CD14-positive monocyte (primary cell): ENCODE measurements at regions not wholly inside any gene's neighbourhood (a gene's known extent, or its start where the extent isn't known, plus 50 kb on each side); places are given as distances from the start of the nearest gene placed in this dataset.

Experiments
- DNase-seq, 3 donors: peaks; one replicate each; pipeline ENCODE4 v3.0.0-alpha.2; 2011 to 2022
- H2AFZ ChIP-seq: 2 replicates; pipeline ENCODE4 v1.6.0; 2012; ENCODE audit warnings: mild to moderate bottlenecking, low read depth, low read length, inconsistent platforms; ENCODE audit not compliant: insufficient read depth, poor library complexity, severe bottlenecking
- H3K27ac ChIP-seq, 2 donors: 1 replicate in 1 of 2; 2 replicates in 1 of 2; pipeline ENCODE4 v1.5.1; 2012 to 2013; ENCODE audit warnings: low read length in 2 of 2, control low read depth in 1 of 2, inconsistent platforms in 1 of 2, low read depth in 1 of 2, mild to moderate bottlenecking in 1 of 2
- H3K27me3 ChIP-seq, 2 donors: one replicate each; pipeline versions ENCODE4 v1.6.0 to v1.6.1; 2011 to 2013; ENCODE audit warnings: low read length in 2 of 2; ENCODE audit not compliant: control insufficient read depth in 2 of 2, insufficient read depth in 2 of 2
- H3K36me3 ChIP-seq, 2 donors: replicated peaks in 1 of 2; 1 replicate in 1 of 2; 2 replicates in 1 of 2; pipeline versions ENCODE4 v1.5.1 to v1.6.1; 2012 to 2013; ENCODE audit warnings: low read length in 2 of 2, control low read depth in 1 of 2, inconsistent platforms in 1 of 2, mild to moderate bottlenecking in 1 of 2; ENCODE audit not compliant: insufficient read depth in 2 of 2, control insufficient read depth in 1 of 2
- H3K4me1 ChIP-seq, 2 donors: 1 replicate in 1 of 2; 2 replicates in 1 of 2; pipeline versions ENCODE4 v1.5.1 to v1.6.1; 2012 to 2013; ENCODE audit warnings: low read length in 2 of 2, control low read depth in 1 of 2, inconsistent platforms in 1 of 2, mild to moderate bottlenecking in 1 of 2, moderate library complexity in 1 of 2; ENCODE audit not compliant: insufficient read depth in 2 of 2, control insufficient read depth in 1 of 2
- H3K4me2 ChIP-seq: replicated peaks from 2 replicates; pipeline ENCODE3; 2012; ENCODE audit warnings: low read length, moderate library complexity, mild to moderate bottlenecking; ENCODE audit not compliant: poor library complexity, severe bottlenecking; ENCODE audit errors: extremely low read depth
- H3K4me3 ChIP-seq, 3 experiments: fragments of 200-600 bp in 1 of 3; sonication (generic) in 1 of 3; replicated peaks in 1 of 3; 1 replicate in 2 of 3; 2 replicates in 1 of 3; pipeline ENCODE4 v1.5.1; 2011 to 2013; ENCODE audit warnings: low read length in 3 of 3, mild to moderate bottlenecking in 3 of 3, control low read depth in 2 of 3, low read depth in 2 of 3, inconsistent platforms in 1 of 3, moderate library complexity in 1 of 3
- H3K79me2 ChIP-seq: 2 replicates; pipeline ENCODE4 v1.6.0; 2012; ENCODE audit warnings: mild to moderate bottlenecking, control low read depth, inconsistent platforms, low read length, moderate library complexity; ENCODE audit not compliant: insufficient read depth
- H3K9ac ChIP-seq: 2 replicates; pipeline ENCODE4 v1.6.0; 2017; ENCODE audit warnings: low read length, mild to moderate bottlenecking; ENCODE audit not compliant: insufficient read depth, poor library complexity, severe bottlenecking
- H3K9me3 ChIP-seq, 2 donors: replicated peaks in 1 of 2; 1 replicate in 1 of 2; 2 replicates in 1 of 2; pipeline versions ENCODE4 v1.5.1 to v1.6.1; 2012 to 2013; ENCODE audit warnings: low read length in 2 of 2, control low read depth in 1 of 2; ENCODE audit not compliant: control insufficient read depth in 1 of 2, insufficient read depth in 1 of 2
- H4K20me1 ChIP-seq: 2 replicates; pipeline ENCODE4 v1.6.0; 2012; ENCODE audit warnings: mild to moderate bottlenecking, low read length, control low read depth, moderate library complexity; ENCODE audit not compliant: insufficient read depth
- H3K27ac Mint-ChIP-seq, 7 donors: one replicate each; pipeline ENCODE4 v1.8.0; 2020; ENCODE audit warnings: mild to moderate bottlenecking in 7 of 7, mixed read lengths in 7 of 7, moderate library complexity in 6 of 7, inconsistent platforms in 2 of 7
- H3K27me3 Mint-ChIP-seq, 3 donors: one replicate each; pipeline ENCODE4 v1.8.0; 2021 to 2022; ENCODE audit warnings: low read depth in 3 of 3, mild to moderate bottlenecking in 3 of 3, mixed read lengths in 3 of 3, moderate library complexity in 3 of 3, inconsistent platforms in 1 of 3
- H3K36me3 Mint-ChIP-seq, 2 donors: one replicate each; pipeline ENCODE4 v1.8.0; 2020; ENCODE audit warnings: mixed read lengths in 2 of 2, inconsistent platforms in 1 of 2, mild to moderate bottlenecking in 1 of 2
- H3K4me1 Mint-ChIP-seq: one replicate; pipeline ENCODE4 v1.8.0; 2020; ENCODE audit warnings: mild to moderate bottlenecking, mixed read lengths
- H3K4me3 Mint-ChIP-seq, 2 donors: one replicate each; pipeline ENCODE4 v1.8.0; 2020; ENCODE audit warnings: mild to moderate bottlenecking in 2 of 2, mixed read lengths in 2 of 2, moderate library complexity in 1 of 2
- H3K9me3 Mint-ChIP-seq, 7 donors: one replicate each; pipeline ENCODE4 v1.8.0; 2020 to 2022; ENCODE audit warnings: mixed read lengths in 7 of 7, mild to moderate bottlenecking in 6 of 7, moderate library complexity in 6 of 7, inconsistent platforms in 2 of 7
- CTCF ChIP-seq: fragments of 200-600 bp; IDR thresholded peaks from one replicate; pipeline ENCODE4 v1.8.0; 2022; ENCODE audit warnings: antibody characterized with exemption, mild to moderate bottlenecking
- WGBS: methylation state at CpG from one replicate; pipeline ENCODE4 v1.1.5; 2013; ENCODE audit warnings: missing lambda C conversion rate; ENCODE audit not compliant: insufficient coverage; 5-methylcytosine and 5-hydroxymethylcytosine counted together
- intact Hi-C, 2 donors: fragments of 100-400 bp; cut with micrococcal nuclease; formaldehyde crosslinking; loops; one replicate each; pipeline versions ENCODE4 v1.15.0 to v1.15.1; 2023

GRCh38 chr2:21244161-21244560, 120.4 kb downstream of the TDRD15 start:
- H3K36me3 ChIP-seq: no peaks in the 10 kb centered on the region
- no peak overlapping the region for H3K4me3 ChIP-seq
- Mint-ChIP-seq H3K9me3 (peaks cover 0 to 5% (median 0%) of the 10 kb centered on the region in 7 donors), H3K4me3 (no peak overlapping the region), H3K27me3 (peaks cover 0 to 2% (median 0%) of the 10 kb centered on the region in 3 donors), H3K27ac (peak overlapping the region in 2 of 7 donors; percentile 69 to 77), H3K36me3 (no peaks in the 10 kb centered on the region), H3K4me1 (peaks cover 18% of the 10 kb centered on the region)
- intact Hi-C loops: no loop called here
- H3K4me2 ChIP-seq: no peak overlapping the region
- no CpG with 5 or more reads among the region's 1 CpG for WGBS
- H3K27me3 ChIP-seq: no peaks in the 10 kb centered on the region
- peaks cover 11 to 20% of the 10 kb centered on the region in 2 donors for H3K4me1 ChIP-seq
- no peaks in the 10 kb centered on the region for H3K79me2 ChIP-seq
- peak in 1 of 3 donors; percentile 10 for DNase-seq
- H3K9me3 ChIP-seq: no peaks in the 10 kb centered on the region
- H4K20me1 ChIP-seq: no peaks in the 10 kb centered on the region
- no peak overlapping the region for H3K9ac ChIP-seq
- peak overlapping the region in 1 of 2 donors; percentile 46 for H3K27ac ChIP-seq
- TF ChIP-seq CTCF: no peak
- H2AFZ ChIP-seq: no peak overlapping the region

GRCh38 chr2:21245565-21245964, 121.8 kb downstream of the TDRD15 start:
- Mint-ChIP-seq H3K27me3 (peaks cover 0 to 2% (median 0%) of the 10 kb centered on the region in 3 donors), H3K27ac (no peak overlapping the region), H3K36me3 (no peaks in the 10 kb centered on the region), H3K4me3 (no peak overlapping the region), H3K4me1 (peaks cover 20% of the 10 kb centered on the region), H3K9me3 (peaks cover 0 to 5% (median 0%) of the 10 kb centered on the region in 7 donors)
- H3K27ac ChIP-seq: no peak overlapping the region
- no peaks in the 10 kb centered on the region for H3K79me2 ChIP-seq
- no peak for DNase-seq
- no peak for TF ChIP-seq CTCF
- no peaks in the 10 kb centered on the region for H3K9me3 ChIP-seq
- no peaks in the 10 kb centered on the region for H3K27me3 ChIP-seq
- no peak overlapping the region for H3K4me3 ChIP-seq
- H3K9ac ChIP-seq: no peak overlapping the region
- no peak overlapping the region for H2AFZ ChIP-seq
- intact Hi-C loops: no loop called here
- WGBS: no CpG with 5 or more reads among the region's 2 CpGs
- H4K20me1 ChIP-seq: no peaks in the 10 kb centered on the region
- peaks cover 13 to 22% of the 10 kb centered on the region in 2 donors for H3K4me1 ChIP-seq
- no peak overlapping the region for H3K4me2 ChIP-seq
- H3K36me3 ChIP-seq: no peaks in the 10 kb centered on the region
